Natural killer cell treated with Interleukin-12 subunit alpha and Interleukin-12 subunit beta and Interleukin-15 and Interleukin-18, amount 100 ng/mL, for 72 hours (primary cell): ENCODE measurements at regions not wholly inside any gene's neighbourhood (a gene's known extent, or its start where the extent isn't known, plus 50 kb on each side); places are given as distances from the start of the nearest gene placed in this dataset.

Source experiments
- ATAC-seq, 2 donors: fragments of 150-1000 bp; cut with Tn5 transposase in 1 of 2; sonication (Bioruptor Pico), chemical (Tn5 transposase) in 1 of 2; 2 replicates each; pipeline ENCODE4 v1.10.0; 2021
- DNase-seq: peaks from one replicate; pipeline ENCODE4 v3.0.0; 2022; ENCODE audit warnings: low spot score
- H3K27ac Mint-ChIP-seq, 2 donors: 1 replicate in 1 of 2; 2 replicates in 1 of 2; pipeline ENCODE4 v1.8.0; 2022; ENCODE audit warnings: mixed read lengths in 2 of 2, mild to moderate bottlenecking in 1 of 2, moderate library complexity in 1 of 2
- H3K27me3 Mint-ChIP-seq, 2 donors: 1 replicate in 1 of 2; 2 replicates in 1 of 2; pipeline ENCODE4 v1.8.0; 2022; ENCODE audit warnings: mixed read lengths in 2 of 2
- H3K36me3 Mint-ChIP-seq: one replicate; pipeline ENCODE4 v1.8.0; 2022; ENCODE audit warnings: mixed read lengths
- H3K4me1 Mint-ChIP-seq, 2 donors: 1 replicate in 1 of 2; 2 replicates in 1 of 2; pipeline ENCODE4 v1.8.0; 2022; ENCODE audit warnings: low read depth in 2 of 2, mixed read lengths in 2 of 2, mild to moderate bottlenecking in 1 of 2
- H3K4me3 Mint-ChIP-seq: one replicate; pipeline ENCODE4 v1.8.0; 2022; ENCODE audit warnings: mixed read lengths
- H3K9me3 Mint-ChIP-seq: 2 replicates; pipeline ENCODE4 v1.8.0; 2022; ENCODE audit warnings: mixed read lengths

DNA sequence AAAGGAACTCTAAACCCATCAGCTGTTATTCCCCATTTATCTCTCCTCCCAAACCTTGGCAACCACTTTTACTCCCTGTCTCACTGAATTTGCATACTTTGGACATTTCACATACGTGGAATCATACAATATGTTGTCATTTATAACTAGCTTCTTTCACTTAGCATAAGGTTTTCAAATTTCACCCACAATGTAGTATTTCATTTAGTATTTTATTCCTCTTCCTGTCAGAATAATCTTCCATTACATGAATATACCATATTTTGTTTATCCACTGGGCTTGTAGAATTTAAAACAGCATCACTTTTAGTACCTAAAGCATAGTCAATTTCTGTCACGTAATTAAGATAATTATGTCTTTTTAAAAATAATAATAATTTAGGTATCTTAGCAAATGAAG lies 55.5 kb upstream of the POU2F1 start:
- Mint-ChIP-seq H3K36me3 (no peaks in the 10 kb centered on the region), H3K4me1 (no peaks in the 10 kb centered on the region), H3K9me3 (no peaks in the 10 kb centered on the region), H3K4me3 (no peak overlapping the region), H3K27me3 (peaks cover 20 to 52% of the 10 kb centered on the region in 2 donors), H3K27ac (no peak overlapping the region)
- DNase-seq = no peak
- ATAC-seq = no peak

DNA sequence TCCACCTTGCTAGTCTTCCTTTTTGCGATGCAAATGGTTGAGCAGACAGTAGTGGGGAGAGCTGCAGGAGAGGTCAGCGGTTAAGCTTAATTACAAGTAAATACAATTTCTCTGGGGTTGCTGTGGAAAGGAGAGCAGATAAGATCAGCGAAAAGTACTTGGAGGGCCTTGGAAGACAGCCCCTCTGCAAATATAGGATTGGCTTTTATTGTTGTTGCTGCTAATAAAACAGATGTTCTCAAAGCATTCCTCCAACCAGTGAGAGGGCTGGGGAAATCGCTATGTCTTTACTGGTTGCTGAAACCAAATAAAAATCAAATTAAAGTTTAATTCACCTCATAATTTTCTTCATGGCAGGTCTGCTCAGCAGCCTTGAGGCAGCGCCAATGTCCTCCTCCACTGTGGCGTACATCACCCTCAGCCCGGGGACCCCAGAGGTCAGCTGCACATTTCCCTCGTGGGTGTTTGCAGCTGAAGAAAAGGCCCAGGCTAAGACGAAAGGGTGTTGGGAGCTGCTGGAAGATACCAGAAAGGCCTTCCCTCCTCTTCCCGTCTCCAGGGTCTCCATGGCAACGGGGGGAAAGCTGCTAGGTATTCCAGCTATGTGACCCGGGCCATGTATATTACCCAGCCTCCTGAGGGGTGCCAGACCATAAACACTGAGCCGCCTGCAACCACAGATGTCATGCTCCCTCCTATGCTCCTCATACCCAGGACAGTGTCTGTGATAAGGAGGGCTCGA lies 54.6 kb upstream of the POU2F1 start:
- H3K4me1 Mint-ChIP-seq = no peaks in the 10 kb centered on the region
- no peaks in the 10 kb centered on the region for H3K36me3 Mint-ChIP-seq
- no peak for DNase-seq
- peaks cover 25 to 58% of the 10 kb centered on the region in 2 donors for H3K27me3 Mint-ChIP-seq
- H3K4me3 Mint-ChIP-seq = no peak overlapping the region
- no peak overlapping the region for H3K27ac Mint-ChIP-seq
- no peak for ATAC-seq
- H3K9me3 Mint-ChIP-seq = no peaks in the 10 kb centered on the region

DNA sequence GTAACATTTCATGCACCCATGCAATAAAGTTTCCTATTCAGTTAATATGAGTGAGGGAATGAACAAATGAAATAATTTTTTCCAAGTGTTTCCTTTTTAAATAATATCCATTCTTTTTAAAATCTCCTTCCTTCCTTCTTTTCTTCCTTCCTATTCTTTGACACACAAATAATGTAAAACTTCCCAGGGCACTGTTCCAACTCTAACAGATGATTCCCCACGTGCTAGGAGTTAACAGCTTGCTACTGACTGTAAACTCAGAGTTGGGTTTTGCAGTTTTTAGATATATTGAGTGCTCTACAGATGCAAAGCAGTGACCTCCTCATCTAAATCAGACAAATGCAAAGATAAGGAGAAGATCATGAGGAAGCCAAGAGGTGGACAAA lies 54.0 kb upstream of the POU2F1 start:
- Mint-ChIP-seq H3K27ac (no peak overlapping the region), H3K4me1 (no peaks in the 10 kb centered on the region), H3K4me3 (no peak overlapping the region), H3K9me3 (no peaks in the 10 kb centered on the region), H3K27me3 (peaks cover 25 to 58% of the 10 kb centered on the region in 2 donors), H3K36me3 (no peaks in the 10 kb centered on the region)
- DNase-seq = no peak
- no peak for ATAC-seq

DNA sequence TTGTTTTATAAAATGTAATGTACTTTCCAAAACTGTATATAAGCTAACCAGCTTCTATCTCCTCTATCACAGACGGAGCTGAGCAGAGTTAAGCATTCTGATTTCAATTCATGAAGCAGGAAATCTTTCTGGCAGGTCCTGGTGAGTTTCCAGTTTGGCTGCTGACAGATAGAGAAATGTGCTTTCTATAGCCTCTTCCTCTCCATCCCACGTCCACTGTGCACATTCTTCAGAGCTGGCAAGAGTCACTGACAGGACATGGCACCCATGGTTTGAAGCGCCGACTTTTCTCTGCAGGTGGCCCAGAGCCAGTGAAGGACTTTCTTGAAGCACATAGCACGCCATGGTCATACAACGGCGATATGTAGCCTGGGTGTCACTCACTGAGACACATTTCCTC lies 52.3 kb upstream of the POU2F1 start:
- no peaks in the 10 kb centered on the region for H3K4me1 Mint-ChIP-seq
- H3K27me3 Mint-ChIP-seq = peaks cover 28 to 60% of the 10 kb centered on the region in 2 donors
- no peaks in the 10 kb centered on the region for H3K9me3 Mint-ChIP-seq
- DNase-seq (no peak), ATAC-seq (no peak)
- no peaks in the 10 kb centered on the region for H3K36me3 Mint-ChIP-seq
- no peak overlapping the region for H3K4me3 Mint-ChIP-seq
- H3K27ac Mint-ChIP-seq = no peak overlapping the region

DNA sequence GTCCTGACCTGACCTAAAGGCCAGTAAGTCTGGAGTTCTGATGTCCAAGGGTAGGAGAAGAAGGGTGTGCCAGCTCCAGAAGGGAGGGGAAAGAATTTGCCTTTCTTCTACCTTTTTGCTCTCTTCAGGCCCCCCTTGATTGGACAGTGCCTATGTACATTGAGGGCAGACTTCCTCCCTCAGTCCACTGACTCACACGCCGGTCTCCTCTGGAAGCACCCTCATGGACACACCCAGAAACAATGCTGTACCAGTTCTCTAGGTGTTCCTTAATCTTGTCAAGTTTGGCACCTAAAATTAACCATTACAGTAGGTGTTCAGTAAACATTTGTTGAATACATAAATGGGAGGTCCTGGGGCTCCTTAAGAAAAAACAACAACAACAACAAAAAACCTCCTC lies 51.0 kb upstream of the POU2F1 start:
- Mint-ChIP-seq H3K4me3 (no peak overlapping the region), H3K4me1 (no peaks in the 10 kb centered on the region), H3K27me3 (peaks cover 32 to 59% of the 10 kb centered on the region in 2 donors), H3K9me3 (no peaks in the 10 kb centered on the region), H3K36me3 (no peaks in the 10 kb centered on the region), H3K27ac (no peak overlapping the region)
- ATAC-seq (no peak), DNase-seq (no peak)
